Fibroblast of upper back skin (primary cell): ENCODE measurements at regions not wholly inside any gene's neighbourhood (a gene's known extent, or its start where the extent isn't known, plus 50 kb on each side); places are given as distances from the start of the nearest gene placed in this dataset.

Experiments
- DNase-seq: peaks from one replicate; pipeline ENCODE4 v3.0.0-alpha.2; 2013

GRCh38 chr4:124803026-124803425, 90.5 kb upstream of the ANKRD50 start:
- DNase-seq = no peak

GRCh38 chr4:124797223-124797622, 84.7 kb upstream of the ANKRD50 start:
- DNase-seq = no peak

- no peak for DNase-seq
Observed at GRCh38 chr4:124790471-124790870, 77.9 kb upstream of the ANKRD50 start.

- no peak for DNase-seq
Observed at GRCh38 chr4:124786634-124787033, 74.1 kb upstream of the ANKRD50 start.

GRCh38 chr4:124785645-124786044, 73.1 kb upstream of the ANKRD50 start:
- no peak for DNase-seq

- peak; percentile 30 for DNase-seq
Observed at GRCh38 chr4:124783847-124784246, 71.3 kb upstream of the ANKRD50 start.

GRCh38 chr4:124777007-124777406, 64.5 kb upstream of the ANKRD50 start:
- DNase-seq = no peak

GRCh38 chr4:124768596-124769365, 56.2 kb upstream of the ANKRD50 start:
- no peak for DNase-seq

- DNase-seq = no peak
Observed at GRCh38 chr4:124762956-124763355, 50.4 kb upstream of the ANKRD50 start.
